Right cardiac atrium (tissue), 5 donors: ENCODE measurements at regions not wholly inside any gene's neighbourhood (a gene's known extent, or its start where the extent isn't known, plus 50 kb on each side); places are given as distances from the start of the nearest gene placed in this dataset.
A peak's percentile ranks its signal among the peaks of the same experiment; 100 is the strongest.

Experiments used
- ATAC-seq, 2 donors: fragments of 200-7000 bp; cut with Tn5 transposase; one replicate each; pipeline versions ENCODE4 v1.8.0 to v1.9.1; 2020; ENCODE audit warnings: moderate library complexity in 2 of 2, mild to moderate bottlenecking in 1 of 2
- DNase-seq, 3 donors: peaks; one replicate each; pipeline ENCODE4 v3.0.0-alpha.2; 2020
- H3K27ac ChIP-seq: one replicate; pipeline ENCODE4 v1.5.1; 2013; ENCODE audit warnings: mild to moderate bottlenecking, low read length, control low read depth, moderate library complexity
- H3K27me3 ChIP-seq: one replicate; pipeline ENCODE4 v1.6.1; 2013; ENCODE audit not compliant: control insufficient read depth, insufficient read depth
- H3K4me1 ChIP-seq: one replicate; pipeline ENCODE4 v1.6.1; 2013; ENCODE audit warnings: low read length; ENCODE audit not compliant: control insufficient read depth, insufficient read depth
- H3K4me3 ChIP-seq: one replicate; pipeline ENCODE4 v1.5.1; 2013; ENCODE audit warnings: low read length, control low read depth
- H3K9me3 ChIP-seq: one replicate; pipeline ENCODE4 v1.6.1; 2013; ENCODE audit warnings: low read length; ENCODE audit not compliant: control insufficient read depth
- whole genome bisulfite sequencing: extraction: QIAGEN DNeasy Blood & Tissue Kit; methylation state at CpG from one replicate; pipeline ENCODE4 v1.1.7; 2013; 5-methylcytosine and 5-hydroxymethylcytosine counted together
- intact Hi-C, 4 donors: fragments of 100-400 bp; cut with DNase I; formaldehyde crosslinking; loops; one replicate each; pipeline versions ENCODE4 v1.11.0 to v1.14.0; 2022 to 2023
- donor health status: healthy with polysubstance abuse.
- donor health status: DM: no; HTN: yes; CAD: no.
- donor health status: DM: no; HTN: no; CAD: no.
- donor health status: DM: no; HTN: yes; CAD: no; lungs with severe emphysema.
- donor health status: DM: yes; HTN: yes; CAD: no.

DNA sequence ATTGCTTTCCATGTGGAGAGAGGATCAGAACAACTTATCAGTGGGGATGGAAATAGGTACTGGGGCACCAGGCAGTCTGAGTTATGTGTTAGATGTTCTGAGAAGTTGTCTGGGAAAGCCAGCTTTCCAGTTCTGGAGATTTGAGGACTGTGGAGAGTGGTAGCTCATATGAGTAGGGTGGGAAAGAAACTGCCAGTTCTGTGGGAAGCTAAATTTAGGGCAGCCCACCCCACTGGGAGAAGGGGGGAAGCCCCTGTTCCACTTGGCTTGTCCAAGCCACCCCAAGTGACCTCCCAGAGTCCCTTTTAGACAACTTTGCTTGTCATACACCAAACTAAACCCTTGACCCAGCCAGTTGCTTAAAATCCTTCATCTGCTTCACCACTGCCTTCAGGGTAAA, 189.5 kb downstream of the REEP3 start:
- no peak for DNase-seq
- Histone ChIP-seq H3K4me1 (peaks cover 19% of the 10 kb centered on the region), H3K4me3 (no peak overlapping the region), H3K27me3 (no peaks in the 10 kb centered on the region), H3K27ac (peak overlapping the region; percentile 94), H3K9me3 (no peaks in the 10 kb centered on the region)
- ATAC-seq: peak in 1 of 2 donors; percentile 24
- intact Hi-C loops: loop anchor here in 3 of 4 donors (5.0 to 10.0 kb wide), 5 partner anchors 78 to 896 kb away; partner anchors contain the start of genes EGR2 (in 1 of the 3) and JMJD1C (in 1 of the 3)

DNA sequence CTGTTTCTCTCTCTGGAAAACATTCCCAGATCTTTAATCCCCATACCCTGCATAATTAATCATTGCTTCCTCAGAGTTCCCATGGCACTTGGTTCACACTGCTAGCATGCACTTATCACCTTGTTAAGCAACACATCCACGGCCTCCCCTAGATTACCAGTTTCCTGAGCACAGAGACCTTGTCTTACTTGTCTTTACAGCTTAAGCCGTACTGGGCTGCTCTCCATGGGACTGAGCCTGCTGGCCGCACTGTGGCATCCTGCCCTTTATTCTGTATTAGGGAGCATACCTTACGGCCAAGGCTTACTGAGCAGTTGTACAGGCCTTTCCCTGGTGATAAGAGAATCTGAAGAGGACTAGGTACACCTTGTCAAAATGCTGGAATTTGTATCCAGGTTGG, 190.2 kb downstream of the REEP3 start:
- H3K4me1 ChIP-seq: peaks cover 19% of the 10 kb centered on the region
- peak overlapping the region; percentile 94 for H3K27ac ChIP-seq
- WGBS: 25% methylated on average over 4 of the region's 4 CpGs
- intact Hi-C loops: loop anchor here in 3 of 4 donors (5.0 to 10.0 kb wide), 5 partner anchors 79 to 897 kb away; partner anchors contain the start of genes EGR2 (in 1 of the 3) and JMJD1C (in 1 of the 3)
- H3K27me3 ChIP-seq: no peaks in the 10 kb centered on the region
- DNase-seq: peak; percentile 56 to 79 (median 63)
- H3K4me3 ChIP-seq: no peak overlapping the region
- H3K9me3 ChIP-seq: no peaks in the 10 kb centered on the region
- peak; percentile 77 to 79 for ATAC-seq

DNA sequence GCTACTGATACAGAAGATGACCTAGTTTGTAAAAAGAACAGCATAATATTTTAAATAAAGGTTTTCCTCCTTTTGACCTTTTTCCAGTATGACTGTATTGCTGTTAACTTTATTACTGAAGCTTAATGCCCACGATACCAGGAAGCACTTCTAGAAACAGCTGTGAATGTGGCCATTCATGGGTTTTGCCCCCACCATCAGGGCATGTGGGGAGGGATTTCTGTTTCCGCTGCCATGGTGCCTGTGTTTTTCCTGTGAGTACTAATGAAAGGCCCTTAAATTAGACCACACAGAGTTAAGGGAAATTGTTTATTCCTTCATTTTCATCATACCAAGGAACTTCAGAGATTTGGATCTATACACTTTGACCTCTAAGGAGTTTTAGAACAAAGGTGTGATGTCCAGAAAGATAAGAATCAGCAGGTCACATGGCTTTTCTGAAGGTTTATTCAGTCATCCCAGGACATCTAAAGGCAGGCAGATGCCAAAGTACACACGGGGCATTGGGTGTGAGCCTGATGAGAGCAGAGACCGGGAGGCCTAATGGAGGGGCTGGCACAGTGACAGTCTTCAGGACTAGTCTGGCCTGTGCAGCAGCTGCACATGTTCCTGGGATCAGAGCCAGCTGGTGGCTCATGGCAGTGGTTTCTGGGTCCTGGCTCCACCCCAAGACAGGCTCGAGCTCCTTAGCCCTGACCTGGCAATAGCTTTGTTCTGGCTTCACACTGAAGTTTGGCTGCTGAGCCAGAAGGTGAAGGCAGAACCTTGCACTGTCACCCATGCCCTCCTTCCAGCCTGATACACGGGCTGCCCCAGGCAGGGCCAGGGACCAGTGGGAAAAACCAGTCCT, 190.9 kb downstream of the REEP3 start:
- DNase-seq (peak; percentile 96 to 97 (median 96)), ATAC-seq (peak; percentile 93)
- Histone ChIP-seq H3K27me3 (no peaks in the 10 kb centered on the region), H3K27ac (peak overlapping the region; percentile 98), H3K4me3 (no peak overlapping the region), H3K4me1 (peaks cover 19% of the 10 kb centered on the region), H3K9me3 (no peaks in the 10 kb centered on the region)
- intact Hi-C loops: loop anchor here in 3 of 4 donors (2.0 to 10.0 kb wide), 6 partner anchors 80 to 897 kb away; partner anchors contain the start of genes EGR2 (in 1 of the 3) and JMJD1C (in 1 of the 3)
- WGBS: 13% methylated on average over 6 of the region's 6 CpGs

DNA sequence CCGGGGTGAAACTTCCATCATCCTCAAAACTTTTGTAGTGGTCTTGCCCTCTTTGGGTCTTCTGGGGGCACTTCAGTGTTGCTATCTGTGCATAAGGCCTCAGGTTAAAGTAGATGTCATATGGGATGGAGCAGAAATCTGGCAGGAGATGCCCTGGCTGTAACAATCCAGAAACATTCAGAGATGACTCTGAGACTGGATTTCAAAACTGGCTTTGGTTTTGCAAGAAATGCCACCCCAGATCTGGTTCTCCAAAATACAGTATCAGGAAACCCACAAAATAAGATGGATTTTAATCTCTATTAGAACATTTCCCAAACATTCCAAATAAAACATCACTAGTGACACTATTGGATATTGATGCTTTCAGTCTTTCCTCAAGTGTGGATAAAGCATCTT, 191.5 kb downstream of the REEP3 start:
- Histone ChIP-seq H3K4me1 (peaks cover 19% of the 10 kb centered on the region), H3K27ac (peak overlapping the region; percentile 98), H3K9me3 (no peaks in the 10 kb centered on the region), H3K4me3 (no peak overlapping the region), H3K27me3 (no peaks in the 10 kb centered on the region)
- ATAC-seq (no peak), DNase-seq (no peak)
- intact Hi-C loops: loop anchor here in 3 of 4 donors (2.0 to 10.0 kb wide), 6 partner anchors 80 to 898 kb away; partner anchors contain the start of genes EGR2 (in 1 of the 3) and JMJD1C (in 1 of the 3)
- 43% methylated on average over 1 of the region's 1 CpG for WGBS

DNA sequence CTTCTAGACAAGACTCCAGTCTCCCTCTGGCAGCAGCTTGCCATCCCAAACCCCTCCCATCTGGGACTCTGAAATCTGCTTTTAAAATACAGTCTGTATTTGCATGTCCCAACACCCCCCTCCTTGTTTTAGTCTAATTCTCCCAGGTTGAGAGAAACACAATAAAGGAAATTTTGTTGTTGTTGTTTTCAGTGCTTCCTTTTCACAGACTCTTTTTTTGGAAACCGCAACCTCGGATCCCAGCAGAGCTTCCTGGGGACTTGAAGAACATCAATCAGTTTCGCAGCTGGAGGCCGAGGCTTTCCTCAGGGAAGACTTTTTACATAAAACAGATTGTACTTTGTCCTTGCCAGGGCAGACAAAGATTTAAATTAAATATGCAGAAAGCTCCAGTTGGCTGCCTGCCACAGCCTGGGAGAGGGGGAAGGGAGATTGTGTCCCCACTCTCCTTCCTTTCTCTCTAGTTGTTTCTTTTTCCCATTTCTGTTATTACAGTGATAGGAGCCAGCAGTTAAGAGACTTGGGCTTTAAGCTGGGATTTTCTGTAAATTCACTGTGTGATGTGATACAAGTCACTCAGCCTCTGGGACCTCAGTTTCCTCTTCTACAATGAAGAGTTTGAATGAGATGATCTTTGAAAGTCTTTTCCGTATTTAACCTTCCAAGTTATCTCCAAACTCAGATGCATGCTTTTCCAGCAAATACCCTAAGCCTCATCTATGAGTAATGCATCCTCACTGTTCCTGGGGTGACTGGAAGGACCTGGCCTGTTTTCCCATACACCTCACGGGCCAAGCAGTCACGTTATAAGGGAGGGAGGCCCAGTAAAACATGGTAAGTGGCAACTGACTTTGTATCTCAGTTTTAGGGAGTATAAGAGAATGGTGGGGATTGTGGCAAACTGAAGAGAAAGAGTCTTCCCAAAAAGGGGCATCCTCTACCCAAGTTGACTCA, 192.3 kb downstream of the REEP3 start:
- Histone ChIP-seq H3K27ac (peak overlapping the region; percentile 82), H3K9me3 (no peaks in the 10 kb centered on the region), H3K27me3 (no peaks in the 10 kb centered on the region), H3K4me1 (peaks cover 17% of the 10 kb centered on the region), H3K4me3 (no peak overlapping the region)
- DNase-seq: peak; percentile 78 to 90 (median 88)
- intact Hi-C loops: loop anchor here in 3 of 4 donors (2.0 to 10.0 kb wide), 6 partner anchors 81 to 899 kb away; partner anchors contain the start of genes EGR2 (in 1 of the 3) and JMJD1C (in 1 of the 3)
- ATAC-seq: peak; percentile 7 to 49
- 28% methylated on average over 7 of the region's 7 CpGs for WGBS

DNA sequence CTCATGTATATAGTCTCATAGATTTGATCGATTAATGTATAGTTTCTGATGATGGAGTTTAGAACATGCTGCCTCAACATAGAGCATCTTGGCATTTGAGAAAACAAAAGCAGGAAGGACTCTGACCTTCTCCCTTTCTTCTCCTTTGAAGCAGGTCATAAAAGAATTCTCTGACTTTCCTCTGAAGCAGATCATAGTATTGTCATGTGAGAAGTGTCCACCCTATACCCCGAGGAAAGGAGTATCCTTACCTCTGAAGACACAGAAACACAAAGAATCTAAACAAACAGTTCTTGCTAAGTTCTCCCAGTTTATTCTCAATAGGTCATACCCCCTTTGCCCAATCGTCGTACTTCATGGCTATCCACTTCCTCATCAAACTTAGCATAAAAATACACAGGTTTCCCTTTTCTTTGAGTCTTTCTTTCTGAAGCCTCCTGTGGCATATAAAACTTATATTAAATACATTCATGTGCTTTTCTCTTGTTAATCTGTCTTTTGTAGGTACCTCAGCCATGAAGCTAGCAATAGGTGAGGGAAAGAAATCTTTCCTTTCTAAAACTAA, 194.9 kb downstream of the REEP3 start:
- WGBS: 60% methylated on average over 4 of the region's 4 CpGs
- no peak for ATAC-seq
- intact Hi-C loops: loop anchor here (5.0 to 10.0 kb wide), 6 partner anchors 74 to 901 kb away; partner anchors contain the start of genes EGR2 (in 1 of the 4) and JMJD1C (in 1 of the 4)
- no peak for DNase-seq
- H3K27ac ChIP-seq: no peak overlapping the region
- peaks cover 15% of the 10 kb centered on the region for H3K4me1 ChIP-seq
- H3K9me3 ChIP-seq: no peaks in the 10 kb centered on the region
- no peaks in the 10 kb centered on the region for H3K27me3 ChIP-seq
- H3K4me3 ChIP-seq: no peak overlapping the region

DNA sequence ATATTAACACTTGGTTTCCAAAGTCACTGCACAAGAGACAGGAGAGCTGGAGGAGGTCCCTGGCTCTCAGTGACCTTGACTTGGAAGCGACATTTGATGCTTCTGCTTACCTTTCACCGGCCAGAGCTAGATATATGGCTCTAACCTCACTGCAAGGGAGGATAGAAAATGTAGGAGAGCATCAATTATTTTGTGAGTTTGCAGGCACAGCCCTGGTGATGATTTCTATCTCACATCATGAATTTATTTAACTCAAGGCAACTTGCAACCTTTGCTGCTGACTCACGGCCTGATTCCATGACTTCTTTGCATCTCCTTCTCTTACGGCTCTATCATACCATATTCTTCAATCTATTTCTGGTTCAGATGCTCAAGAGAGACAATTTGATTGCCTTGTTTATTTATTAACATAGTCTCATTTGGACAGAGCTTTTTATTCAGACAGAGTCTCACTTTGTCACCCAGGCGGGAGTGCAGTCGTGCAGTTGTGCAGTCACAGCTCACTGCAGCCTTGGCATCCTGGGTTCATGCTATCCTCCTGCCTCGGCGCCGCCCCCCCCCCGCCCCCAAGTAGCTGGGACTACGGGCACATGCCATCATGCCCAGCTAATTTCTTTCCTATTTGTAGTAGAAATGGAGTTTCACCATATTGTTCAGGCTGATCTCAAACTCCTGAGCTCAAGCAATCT, 196.0 kb downstream of the REEP3 start:
- 87% methylated on average over 11 of the region's 11 CpGs for WGBS
- ATAC-seq (no peak), DNase-seq (peak in 1 of 3 donors; percentile 14)
- Histone ChIP-seq H3K27me3 (no peaks in the 10 kb centered on the region), H3K4me1 (peaks cover 9% of the 10 kb centered on the region), H3K9me3 (no peaks in the 10 kb centered on the region), H3K27ac (no peak overlapping the region), H3K4me3 (no peak overlapping the region)
- intact Hi-C loops: loop anchor here (5.0 to 10.0 kb wide), 6 partner anchors 75 to 902 kb away; partner anchors contain the start of genes EGR2 (in 1 of the 4) and JMJD1C (in 1 of the 4)

DNA sequence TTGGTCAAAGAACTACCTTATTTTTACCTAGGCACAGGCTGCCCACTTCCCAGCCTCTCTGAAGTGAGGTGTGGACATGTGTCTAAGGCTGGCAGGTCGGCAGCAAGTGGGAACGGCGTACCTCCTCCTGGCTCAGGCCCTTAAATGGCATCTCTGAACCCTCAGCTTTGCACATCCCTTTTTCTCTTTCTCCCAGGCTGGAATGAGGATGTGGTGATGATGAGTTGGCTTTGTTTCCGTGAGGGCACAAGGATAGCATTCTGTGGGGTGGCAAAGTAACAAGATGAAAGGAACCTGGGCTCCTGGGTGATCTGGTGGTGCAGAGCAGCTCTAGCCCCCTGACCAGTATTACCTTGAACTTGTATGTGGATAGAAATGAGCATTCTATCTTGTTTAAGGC, 196.8 kb downstream of the REEP3 start:
- 85% methylated on average over 4 of the region's 4 CpGs for WGBS
- intact Hi-C loops: loop anchor here (5.0 to 10.0 kb wide), 6 partner anchors 76 to 903 kb away; partner anchors contain the start of genes EGR2 (in 1 of the 4) and JMJD1C (in 1 of the 4)
- peaks cover 6% of the 10 kb centered on the region for H3K4me1 ChIP-seq

DNA sequence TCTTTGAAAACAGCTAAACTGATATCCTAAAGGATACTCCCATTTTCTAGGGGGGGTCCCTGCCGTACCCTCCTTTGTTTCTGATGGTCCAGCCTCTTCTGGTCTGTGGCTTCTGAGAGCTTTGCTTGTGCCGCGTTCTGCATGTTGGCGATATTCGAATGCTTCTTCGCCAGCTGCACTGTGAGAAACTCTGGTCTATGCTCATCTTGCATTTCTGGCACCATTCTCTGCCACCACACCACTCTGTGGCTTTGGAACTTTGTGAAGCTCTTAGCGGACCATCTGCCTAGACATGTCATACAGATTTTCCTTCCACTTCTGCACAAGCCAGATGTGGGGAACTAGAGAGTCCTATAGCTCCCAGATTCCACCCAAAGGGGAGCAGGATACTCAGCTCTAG, 197.2 kb downstream of the REEP3 start:
- intact Hi-C loops: loop anchor here (5.0 to 10.0 kb wide), 6 partner anchors 76 to 904 kb away; partner anchors contain the start of genes EGR2 (in 1 of the 4) and JMJD1C (in 1 of the 4)
- DNase-seq (no peak), ATAC-seq (no peak)

More for the DNA sequence above, 196.8 kb downstream of the REEP3 start:
- DNase-seq: no peak
- Histone ChIP-seq H3K27ac (no peak overlapping the region), H3K27me3 (no peaks in the 10 kb centered on the region), H3K4me3 (no peak overlapping the region), H3K9me3 (no peaks in the 10 kb centered on the region)
- no peak for ATAC-seq

More for the DNA sequence above, 197.2 kb downstream of the REEP3 start:
- Histone ChIP-seq H3K4me1 (peaks cover 6% of the 10 kb centered on the region), H3K27me3 (no peaks in the 10 kb centered on the region), H3K4me3 (no peak overlapping the region), H3K9me3 (no peaks in the 10 kb centered on the region), H3K27ac (no peak overlapping the region)
- WGBS: 95% methylated on average over 7 of the region's 7 CpGs
